WERI-Rb-1 (cell line): ENCODE measurements at regions not wholly inside any gene's neighbourhood (a gene's known extent, or its start where the extent isn't known, plus 50 kb on each side); places are given as distances from the start of the nearest gene placed in this dataset.
"Not testable (repeated sequence)": the region's sequence is repeated elsewhere in the genome, so short reads cannot be mapped to it uniquely, and the experiment has no call there.

ENCODE experiments used
- DNase-seq: peaks from one replicate; pipeline ENCODE4 v3.0.0-alpha.2; 2020
- H3K27ac ChIP-seq: fragments of 250-450 bp; sonication (Bioruptor Pico); 2 replicates; pipeline ENCODE4 v1.5.1; 2020; ENCODE audit warnings: mild to moderate bottlenecking, moderate library complexity
- H3K27me3 ChIP-seq: fragments of 250-450 bp; sonication (Bioruptor Pico); 2 replicates; pipeline ENCODE4 v1.5.1; 2021; ENCODE audit warnings: mild to moderate bottlenecking, low read depth, moderate library complexity; ENCODE audit not compliant: insufficient read depth, severe bottlenecking
- H3K36me3 ChIP-seq: fragments of 250-450 bp; sonication (Bioruptor Pico); 2 replicates; pipeline ENCODE4 v1.5.1; 2020; ENCODE audit warnings: mild to moderate bottlenecking, moderate library complexity
- H3K4me3 ChIP-seq: 2 replicates; pipeline ENCODE4 v1.5.1; 2011; ENCODE audit warnings: low read depth, mild to moderate bottlenecking, control low read depth, low read length
- H3K9me3 ChIP-seq: fragments of 250-450 bp; sonication (Bioruptor Pico); 2 replicates; pipeline ENCODE4 v1.5.1; 2021; ENCODE audit warnings: mild to moderate bottlenecking, moderate library complexity; ENCODE audit not compliant: severe bottlenecking
- TF ChIP-seq, protein P1 (sequence below): IDR thresholded peaks from 2 replicates; pipeline ENCODE4 v1.5.1; 2011; ENCODE audit warnings: low read depth, mild to moderate bottlenecking, control low read depth, inconsistent platforms, low read length

DNA sequence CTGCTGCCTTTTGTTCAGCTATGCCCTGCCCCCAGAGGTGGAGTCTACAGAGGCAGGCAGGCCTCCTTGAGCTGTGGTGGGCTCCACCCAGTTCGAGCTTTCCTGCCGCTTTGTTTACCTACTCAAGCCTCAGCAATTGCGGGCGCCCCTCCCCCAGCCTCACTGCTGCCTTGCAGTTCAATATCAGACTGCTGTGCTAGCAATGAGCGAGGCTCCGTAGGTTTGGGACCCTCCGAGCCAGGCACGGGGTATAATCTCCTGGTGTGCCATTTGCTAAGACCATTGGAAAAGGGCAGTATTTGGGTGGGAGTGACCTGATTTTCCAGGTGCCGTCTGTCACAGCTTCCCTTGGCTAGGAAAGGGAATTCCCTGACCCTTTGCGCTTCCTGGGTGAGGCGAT lies 51.9 kb downstream of the DIPK2A start:
- H3K4me3 ChIP-seq, H3K36me3 ChIP-seq, H3K9me3 ChIP-seq, DNase-seq, H3K27me3 ChIP-seq, H3K27ac ChIP-seq: not testable (repeated sequence)

GRCh38 chr3:144028798-144029411 lies 57.3 kb downstream of the DIPK2A start:
- Histone ChIP-seq H3K4me3 (no peak overlapping the region), H3K36me3 (no peaks in the 10 kb centered on the region), H3K27ac (no peak overlapping the region), H3K9me3 (no peaks in the 10 kb centered on the region), H3K27me3 (no peaks in the 10 kb centered on the region)
- DNase-seq, result no peak
- TF ChIP-seq, protein P1, sequence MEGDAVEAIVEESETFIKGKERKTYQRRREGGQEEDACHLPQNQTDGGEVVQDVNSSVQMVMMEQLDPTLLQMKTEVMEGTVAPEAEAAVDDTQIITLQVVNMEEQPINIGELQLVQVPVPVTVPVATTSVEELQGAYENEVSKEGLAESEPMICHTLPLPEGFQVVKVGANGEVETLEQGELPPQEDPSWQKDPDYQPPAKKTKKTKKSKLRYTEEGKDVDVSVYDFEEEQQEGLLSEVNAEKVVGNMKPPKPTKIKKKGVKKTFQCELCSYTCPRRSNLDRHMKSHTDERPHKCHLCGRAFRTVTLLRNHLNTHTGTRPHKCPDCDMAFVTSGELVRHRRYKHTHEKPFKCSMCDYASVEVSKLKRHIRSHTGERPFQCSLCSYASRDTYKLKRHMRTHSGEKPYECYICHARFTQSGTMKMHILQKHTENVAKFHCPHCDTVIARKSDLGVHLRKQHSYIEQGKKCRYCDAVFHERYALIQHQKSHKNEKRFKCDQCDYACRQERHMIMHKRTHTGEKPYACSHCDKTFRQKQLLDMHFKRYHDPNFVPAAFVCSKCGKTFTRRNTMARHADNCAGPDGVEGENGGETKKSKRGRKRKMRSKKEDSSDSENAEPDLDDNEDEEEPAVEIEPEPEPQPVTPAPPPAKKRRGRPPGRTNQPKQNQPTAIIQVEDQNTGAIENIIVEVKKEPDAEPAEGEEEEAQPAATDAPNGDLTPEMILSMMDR, result no peak

DNA sequence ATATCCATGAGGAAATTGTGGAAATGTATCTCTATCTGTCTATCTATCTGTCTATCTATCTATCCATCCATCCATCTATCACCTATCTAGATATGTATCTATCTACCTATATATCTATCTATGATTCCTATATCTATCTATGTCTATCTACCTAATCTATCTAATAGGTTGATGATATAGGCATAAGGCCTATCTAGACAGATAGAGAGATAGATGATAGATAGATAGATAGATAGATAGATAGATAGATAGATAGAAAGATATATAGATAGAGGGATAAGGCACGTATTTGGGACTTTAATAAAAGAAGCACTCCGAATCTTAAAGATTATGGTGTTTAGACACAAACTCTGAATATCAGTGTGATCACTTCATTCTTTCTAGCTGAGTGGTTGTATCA lies 58.1 kb downstream of the DIPK2A start:
- no peak for DNase-seq
- Histone ChIP-seq H3K27me3 (no peaks in the 10 kb centered on the region), H3K4me3 (no peak overlapping the region), H3K9me3 (no peaks in the 10 kb centered on the region), H3K27ac (no peak overlapping the region), H3K36me3 (no peaks in the 10 kb centered on the region)
- TF ChIP-seq, protein P1, result no peak

DNA sequence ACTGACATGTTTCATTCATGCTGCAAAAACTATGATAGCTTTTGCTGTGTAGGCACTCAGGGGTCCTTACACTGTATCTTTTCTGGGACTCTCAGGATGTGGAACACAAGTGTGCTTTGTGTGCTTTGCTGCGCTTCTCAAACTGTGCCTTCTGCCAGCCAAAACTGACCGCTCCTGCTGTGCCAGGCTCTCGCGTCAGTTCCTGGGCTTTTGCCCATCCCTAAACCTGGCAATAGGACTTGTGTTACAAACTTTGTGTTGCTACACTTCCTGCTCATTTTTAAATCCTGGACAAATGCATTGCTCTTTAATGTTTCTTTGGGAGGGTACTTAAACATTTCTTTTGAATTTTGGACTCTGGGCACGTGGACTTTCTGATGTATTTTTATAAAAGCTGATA lies 60.3 kb downstream of the DIPK2A start:
- H3K27ac ChIP-seq, result no peak overlapping the region
- H3K4me3 ChIP-seq, result no peak overlapping the region
- DNase-seq, result no peak
- no peaks in the 10 kb centered on the region for H3K9me3 ChIP-seq
- TF ChIP-seq, protein P1, result no peak
- no peaks in the 10 kb centered on the region for H3K36me3 ChIP-seq
- H3K27me3 ChIP-seq, result no peaks in the 10 kb centered on the region

GRCh38 chr3:144032531-144033239 lies 61.1 kb downstream of the DIPK2A start:
- H3K9me3 ChIP-seq, result no peaks in the 10 kb centered on the region
- H3K27me3 ChIP-seq, result no peaks in the 10 kb centered on the region
- no peaks in the 10 kb centered on the region for H3K36me3 ChIP-seq
- no peak for DNase-seq
- no peak overlapping the region for H3K27ac ChIP-seq
- TF ChIP-seq, protein P1, result no peak
- H3K4me3 ChIP-seq, result no peak overlapping the region

- no peak overlapping the region for H3K27ac ChIP-seq
- DNase-seq, result no peak
- H3K27me3 ChIP-seq, result no peaks in the 10 kb centered on the region
- H3K36me3 ChIP-seq, result no peaks in the 10 kb centered on the region
- H3K4me3 ChIP-seq, result no peak overlapping the region
- no peaks in the 10 kb centered on the region for H3K9me3 ChIP-seq
- TF ChIP-seq, protein P1, result no peak
These were observed 61.6 kb downstream of the DIPK2A start for GRCh38 chr3:144033240-144033589.
